Mesothelial cell of epicardium (in vitro differentiated cells): ENCODE measurements at regions not wholly inside any gene's neighbourhood (a gene's known extent, or its start where the extent isn't known, plus 50 kb on each side); places are given as distances from the start of the nearest gene placed in this dataset.

Experiments
- DNase-seq, 2 experiments: peaks; one replicate each; pipeline ENCODE4 v3.0.0; 2021; ENCODE audit warnings: low spot score in 2 of 2; ENCODE audit not compliant: unreplicated experiment in 2 of 2
- H3K27ac Mint-ChIP-seq: 2 replicates; pipeline ENCODE4 v1.8.0; 2021; ENCODE audit warnings: mixed read lengths
- H3K27me3 Mint-ChIP-seq: 2 replicates; pipeline ENCODE4 v1.8.0; 2021; ENCODE audit warnings: low read depth, mixed read lengths
- H3K36me3 Mint-ChIP-seq: 2 replicates; pipeline ENCODE4 v1.8.0; 2021; ENCODE audit warnings: mixed read lengths
- H3K4me1 Mint-ChIP-seq: 2 replicates; pipeline ENCODE4 v1.8.0; 2021; ENCODE audit warnings: mixed read lengths
- H3K4me3 Mint-ChIP-seq: 2 replicates; pipeline ENCODE4 v1.8.0; 2021; ENCODE audit warnings: mild to moderate bottlenecking, moderate library complexity, mixed read lengths
- H3K9me3 Mint-ChIP-seq: 2 replicates; pipeline ENCODE4 v1.8.0; 2021; ENCODE audit warnings: mixed read lengths
- TF ChIP-seq, protein P1 (sequence below): fragments of 200-600 bp; sonication (generic); IDR thresholded peaks from one replicate; pipeline ENCODE4 v1.5.0; 2021; ENCODE audit warnings: antibody characterized with exemption; ENCODE audit not compliant: unreplicated experiment

DNA sequence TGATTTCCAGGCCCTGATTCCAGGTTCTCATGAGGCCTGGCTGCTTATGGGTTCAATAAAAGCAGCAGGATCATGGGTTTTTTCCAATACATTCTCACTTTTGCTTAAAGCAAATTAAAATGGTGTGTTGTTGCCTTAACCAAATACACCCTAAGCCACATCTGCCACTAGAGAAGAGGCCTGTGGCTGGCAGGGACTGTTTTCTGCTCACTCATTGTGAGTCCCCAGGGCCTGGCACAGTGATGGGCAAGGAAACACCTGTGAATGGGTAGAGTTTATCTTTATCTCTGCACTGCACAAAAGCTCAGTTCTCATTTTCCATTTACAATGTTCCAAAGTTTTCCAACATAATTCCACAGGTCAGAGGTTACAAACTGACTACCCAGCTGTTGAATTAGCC, 726.0 kb downstream of the UQCRFS1 start:
- Mint-ChIP-seq H3K27ac (no peak overlapping the region), H3K4me3 (no peak overlapping the region), H3K4me1 (peaks cover 3% of the 10 kb centered on the region), H3K27me3 (no peaks in the 10 kb centered on the region), H3K9me3 (no peaks in the 10 kb centered on the region), H3K36me3 (no peaks in the 10 kb centered on the region)
- DNase-seq = no peak
- TF ChIP-seq, protein P1, sequence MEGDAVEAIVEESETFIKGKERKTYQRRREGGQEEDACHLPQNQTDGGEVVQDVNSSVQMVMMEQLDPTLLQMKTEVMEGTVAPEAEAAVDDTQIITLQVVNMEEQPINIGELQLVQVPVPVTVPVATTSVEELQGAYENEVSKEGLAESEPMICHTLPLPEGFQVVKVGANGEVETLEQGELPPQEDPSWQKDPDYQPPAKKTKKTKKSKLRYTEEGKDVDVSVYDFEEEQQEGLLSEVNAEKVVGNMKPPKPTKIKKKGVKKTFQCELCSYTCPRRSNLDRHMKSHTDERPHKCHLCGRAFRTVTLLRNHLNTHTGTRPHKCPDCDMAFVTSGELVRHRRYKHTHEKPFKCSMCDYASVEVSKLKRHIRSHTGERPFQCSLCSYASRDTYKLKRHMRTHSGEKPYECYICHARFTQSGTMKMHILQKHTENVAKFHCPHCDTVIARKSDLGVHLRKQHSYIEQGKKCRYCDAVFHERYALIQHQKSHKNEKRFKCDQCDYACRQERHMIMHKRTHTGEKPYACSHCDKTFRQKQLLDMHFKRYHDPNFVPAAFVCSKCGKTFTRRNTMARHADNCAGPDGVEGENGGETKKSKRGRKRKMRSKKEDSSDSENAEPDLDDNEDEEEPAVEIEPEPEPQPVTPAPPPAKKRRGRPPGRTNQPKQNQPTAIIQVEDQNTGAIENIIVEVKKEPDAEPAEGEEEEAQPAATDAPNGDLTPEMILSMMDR = no peak

DNA sequence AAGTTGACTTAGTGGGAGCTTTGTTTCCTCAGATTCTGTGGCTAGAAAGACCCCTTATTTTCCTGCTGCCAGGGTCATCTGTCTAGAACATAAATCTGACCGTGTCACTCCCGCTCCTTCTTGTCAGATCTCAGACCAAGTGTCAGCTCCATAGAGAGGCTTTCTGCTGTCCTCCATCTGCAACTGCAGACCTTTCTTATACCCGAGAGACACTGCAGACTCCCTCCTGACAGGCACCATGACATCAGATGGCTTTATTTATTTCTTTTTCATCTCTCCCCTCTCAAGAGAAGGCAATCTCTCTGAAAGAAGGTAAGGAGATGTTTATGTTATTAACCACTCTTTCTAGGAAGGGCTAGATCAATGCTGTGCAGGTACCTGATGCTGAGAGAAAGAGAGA, 726.5 kb downstream of the UQCRFS1 start:
- Mint-ChIP-seq H3K4me3 (no peak overlapping the region), H3K27ac (no peak overlapping the region), H3K9me3 (no peaks in the 10 kb centered on the region), H3K36me3 (no peaks in the 10 kb centered on the region), H3K4me1 (peaks cover 3% of the 10 kb centered on the region), H3K27me3 (no peaks in the 10 kb centered on the region)
- no peak for DNase-seq
- TF ChIP-seq, protein P1 = no peak

DNA sequence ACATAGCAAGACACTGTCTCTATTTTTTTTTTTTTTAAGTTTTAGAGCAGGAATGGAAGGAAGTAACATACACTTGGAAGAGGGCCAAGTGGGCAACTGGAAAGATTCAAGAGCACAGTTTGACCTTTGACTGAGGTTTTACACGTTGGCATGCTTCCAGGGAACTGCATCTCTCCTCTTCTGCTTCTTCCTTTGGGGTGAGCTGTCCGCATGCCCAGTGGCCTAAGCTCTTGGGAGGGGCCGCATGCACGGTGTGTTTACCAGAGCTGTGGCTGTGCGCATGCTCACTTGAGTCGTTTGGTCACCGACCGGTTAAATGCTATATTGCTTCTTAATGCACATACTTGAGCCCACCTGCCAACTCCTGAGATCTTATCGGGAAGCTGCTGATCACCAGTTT, 727.7 kb downstream of the UQCRFS1 start:
- H3K27me3 Mint-ChIP-seq = no peaks in the 10 kb centered on the region
- no peaks in the 10 kb centered on the region for H3K9me3 Mint-ChIP-seq
- no peak for DNase-seq
- TF ChIP-seq, protein P1 = no peak
- peaks cover 3% of the 10 kb centered on the region for H3K4me1 Mint-ChIP-seq
- H3K27ac Mint-ChIP-seq = no peak overlapping the region
- H3K4me3 Mint-ChIP-seq = no peak overlapping the region
- H3K36me3 Mint-ChIP-seq = no peaks in the 10 kb centered on the region

DNA sequence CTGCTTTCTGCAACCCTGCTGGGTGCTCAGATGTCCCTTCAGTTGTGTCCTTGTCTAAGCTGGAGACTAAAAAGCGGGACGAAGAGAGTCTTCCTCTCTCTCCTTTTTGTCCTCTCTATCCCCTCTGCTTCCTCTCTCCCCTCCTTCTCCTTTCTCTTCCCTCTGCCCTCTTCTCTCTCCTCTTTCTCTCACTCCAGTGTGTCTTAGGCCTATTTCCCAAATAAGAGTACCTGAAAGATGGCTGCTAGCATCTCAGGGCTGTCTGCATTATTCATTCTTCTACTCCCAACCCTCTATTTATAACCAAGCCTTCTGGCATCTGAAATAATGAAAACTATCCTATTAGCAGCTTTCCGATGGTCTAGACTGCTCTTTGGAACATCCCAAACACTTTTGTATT, 729.8 kb downstream of the UQCRFS1 start:
- Mint-ChIP-seq H3K4me1 (peaks cover 3% of the 10 kb centered on the region), H3K36me3 (no peaks in the 10 kb centered on the region), H3K27ac (no peak overlapping the region), H3K9me3 (no peaks in the 10 kb centered on the region), H3K4me3 (no peak overlapping the region), H3K27me3 (no peaks in the 10 kb centered on the region)
- TF ChIP-seq, protein P1 = no peak
- DNase-seq = no peak

DNA sequence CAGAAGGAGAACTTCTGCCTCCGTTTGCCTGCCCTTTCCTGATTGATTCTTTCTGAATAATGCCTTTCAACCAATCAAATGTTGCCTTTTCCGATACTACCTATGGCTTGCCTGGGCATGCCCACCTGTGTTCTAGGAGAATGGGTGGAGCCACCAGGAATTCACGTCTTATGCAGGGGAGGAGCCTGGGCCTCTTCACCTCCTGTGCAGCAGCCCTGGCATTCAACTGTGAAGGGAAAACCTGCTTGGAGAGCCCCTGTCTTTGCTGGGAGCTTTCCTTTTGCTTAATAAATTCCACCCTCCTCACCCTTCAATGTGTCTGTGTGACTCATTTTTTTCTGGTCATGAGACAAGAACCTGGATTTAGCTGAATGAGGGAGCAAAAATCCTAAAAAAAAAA, 730.7 kb downstream of the UQCRFS1 start:
- no peaks in the 10 kb centered on the region for H3K36me3 Mint-ChIP-seq
- H3K9me3 Mint-ChIP-seq = no peaks in the 10 kb centered on the region
- no peak overlapping the region for H3K4me3 Mint-ChIP-seq
- peaks cover 3% of the 10 kb centered on the region for H3K4me1 Mint-ChIP-seq
- DNase-seq = no peak
- no peaks in the 10 kb centered on the region for H3K27me3 Mint-ChIP-seq
- TF ChIP-seq, protein P1 = no peak
- peak overlapping the region; percentile 60 for H3K27ac Mint-ChIP-seq

DNA sequence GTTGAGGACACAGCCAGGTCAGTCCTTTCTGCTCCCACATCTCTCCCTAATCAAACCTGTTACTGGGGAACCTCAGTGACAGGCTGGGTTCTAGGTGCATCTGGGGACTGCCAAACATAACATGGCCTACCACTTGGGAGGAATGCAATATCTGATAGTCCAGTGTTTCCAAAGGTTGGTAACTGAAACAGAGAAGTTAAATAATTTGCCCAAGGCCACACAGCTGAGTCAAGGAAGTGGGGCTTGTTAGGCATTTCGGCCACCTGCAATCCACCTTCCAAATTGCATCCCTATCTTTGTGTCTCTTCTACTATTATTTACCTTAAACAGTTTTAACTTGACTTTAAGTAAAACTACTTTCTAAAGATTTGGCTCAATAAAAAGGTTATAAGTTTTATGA, 731.3 kb downstream of the UQCRFS1 start:
- H3K4me3 Mint-ChIP-seq = no peak overlapping the region
- H3K9me3 Mint-ChIP-seq = no peaks in the 10 kb centered on the region
- peaks cover 3% of the 10 kb centered on the region for H3K4me1 Mint-ChIP-seq
- TF ChIP-seq, protein P1 = no peak
- no peak for DNase-seq
- H3K36me3 Mint-ChIP-seq = no peaks in the 10 kb centered on the region
- no peaks in the 10 kb centered on the region for H3K27me3 Mint-ChIP-seq
- no peak overlapping the region for H3K27ac Mint-ChIP-seq
